SK-N-SH treated with all-trans-retinoic acid at 6 μM for 48 hours (cell line): ENCODE measurements at regions not wholly inside any gene's neighbourhood (a gene's known extent, or its start where the extent isn't known, plus 50 kb on each side); places are given as distances from the start of the nearest gene placed in this dataset.

Experiments used
- ATAC-seq: fragments of 200-7000 bp; cut with Tn5 transposase; 3 replicates; pipeline ENCODE4 v1.9.1; 2020; ENCODE audit warnings: mild to moderate bottlenecking, moderate library complexity
- ARNTL ChIP-seq: fragments of 450-650 bp; formaldehyde crosslinking; IDR thresholded peaks from 2 replicates; pipeline ENCODE4 v1.5.0; 2020; ENCODE audit warnings: low read depth, mild to moderate bottlenecking, moderate library complexity, borderline replicate concordance
- BACH2 ChIP-seq: fragments of 250-450 bp; sonication (Bioruptor Pico); IDR thresholded peaks from 2 replicates; pipeline ENCODE4 v1.9.0; 2021; ENCODE audit warnings: mild to moderate bottlenecking, borderline replicate concordance
- CSDC2 ChIP-seq: fragments of 250-450 bp; sonication (Bioruptor Pico); IDR thresholded peaks from 2 replicates; pipeline ENCODE4 v1.5.0; 2020; ENCODE audit warnings: mild to moderate bottlenecking, moderate library complexity
- ESRRG ChIP-seq: fragments of 250-450 bp; sonication (Bioruptor Pico); IDR thresholded peaks from 2 replicates; pipeline ENCODE4 v1.6.1; 2021; ENCODE audit warnings: mild to moderate bottlenecking
- GLIS3 ChIP-seq: fragments of 250-450 bp; sonication (Bioruptor Pico); IDR thresholded peaks from 2 replicates; pipeline ENCODE4 v1.5.0; 2020; ENCODE audit warnings: mild to moderate bottlenecking, moderate library complexity
- ISL1 ChIP-seq: fragments of 250-450 bp; sonication (Bioruptor Pico); IDR thresholded peaks from 2 replicates; pipeline ENCODE4 v2.1.2; 2022; ENCODE audit warnings: mild to moderate bottlenecking, moderate library complexity
- OSR1 ChIP-seq: fragments of 250-450 bp; sonication (Bioruptor Pico); IDR thresholded peaks from 2 replicates; pipeline ENCODE4 v1.8.0; 2022; ENCODE audit warnings: moderate library complexity, mild to moderate bottlenecking, inconsistent platforms
- PPARA ChIP-seq: fragments of 250-450 bp; sonication (Bioruptor Pico); IDR thresholded peaks from 2 replicates; pipeline ENCODE4 v1.5.0; 2020; ENCODE audit warnings: mild to moderate bottlenecking, borderline replicate concordance
- RARB ChIP-seq: fragments of 250-450 bp; sonication (Bioruptor Pico); IDR thresholded peaks from 2 replicates; pipeline ENCODE4 v1.8.0; 2021; ENCODE audit warnings: mild to moderate bottlenecking, moderate library complexity
- SNAI2 ChIP-seq: fragments of 250-450 bp; sonication (Bioruptor Pico); IDR thresholded peaks from 2 replicates; pipeline ENCODE4 v1.5.0; 2020; ENCODE audit warnings: mild to moderate bottlenecking, moderate library complexity
- TCF4 ChIP-seq: fragments of 250-450 bp; sonication (Bioruptor Pico); IDR thresholded peaks from 2 replicates; pipeline ENCODE4 v1.8.0; 2021; ENCODE audit warnings: mild to moderate bottlenecking, moderate library complexity, borderline replicate concordance
- TOX ChIP-seq: fragments of 250-450 bp; sonication (Bioruptor Pico); IDR thresholded peaks from 2 replicates; pipeline ENCODE4 v1.8.0; 2021; ENCODE audit warnings: mild to moderate bottlenecking, moderate library complexity, borderline replicate concordance
- ZC3H10 ChIP-seq: fragments of 250-450 bp; sonication (Bioruptor Pico); IDR thresholded peaks from 2 replicates; pipeline ENCODE4 v1.5.1; 2021; ENCODE audit warnings: mild to moderate bottlenecking, moderate library complexity
- ZFP3 ChIP-seq: fragments of 250-450 bp; sonication (Bioruptor Pico); IDR thresholded peaks from 2 replicates; pipeline ENCODE4 v1.5.0; 2020; ENCODE audit warnings: mild to moderate bottlenecking, moderate library complexity
- ZFP30 ChIP-seq: fragments of 450-650 bp; formaldehyde crosslinking; IDR thresholded peaks from 2 replicates; pipeline ENCODE4 v1.5.0; 2022; ENCODE audit warnings: mild to moderate bottlenecking, moderate library complexity
- ZNF565 ChIP-seq: fragments of 450-650 bp; formaldehyde crosslinking; conservative IDR thresholded peaks from 2 replicates; pipeline ENCODE4 v1.5.0; 2020; ENCODE audit warnings: low read depth, mild to moderate bottlenecking, moderate library complexity
- ZNF70 ChIP-seq: fragments of 450-650 bp; formaldehyde crosslinking; IDR thresholded peaks from 2 replicates; pipeline ENCODE4 v1.5.0; 2020; ENCODE audit warnings: mild to moderate bottlenecking, moderate library complexity
- ZNF8 ChIP-seq: fragments of 450-650 bp; formaldehyde crosslinking; IDR thresholded peaks from 2 replicates; pipeline ENCODE4 v1.5.0; 2020; ENCODE audit warnings: mild to moderate bottlenecking, moderate library complexity
- TF ChIP-seq, protein P1 (sequence below): fragments of 250-450 bp; sonication (Bioruptor Pico); IDR thresholded peaks from 2 replicates; pipeline ENCODE4 v1.5.1; 2020; ENCODE audit warnings: low read depth, mild to moderate bottlenecking, moderate library complexity
- TF ChIP-seq, protein P2 (sequence below): fragments of 250-450 bp; sonication (Bioruptor Pico); IDR thresholded peaks from 2 replicates; pipeline ENCODE4 v1.5.1; 2021; ENCODE audit warnings: mild to moderate bottlenecking, moderate library complexity
- TF ChIP-seq, protein P3 (sequence below): fragments of 250-450 bp; sonication (Bioruptor Pico); IDR thresholded peaks from 2 replicates; pipeline ENCODE4 v1.8.0; 2021; ENCODE audit warnings: low read depth, mild to moderate bottlenecking, moderate library complexity, borderline replicate concordance
- TF ChIP-seq, protein P4 (sequence below): fragments of 250-450 bp; sonication (Bioruptor Pico); IDR thresholded peaks from 2 replicates; pipeline ENCODE4 v1.5.0; 2020; ENCODE audit warnings: mild to moderate bottlenecking, moderate library complexity

DNA sequence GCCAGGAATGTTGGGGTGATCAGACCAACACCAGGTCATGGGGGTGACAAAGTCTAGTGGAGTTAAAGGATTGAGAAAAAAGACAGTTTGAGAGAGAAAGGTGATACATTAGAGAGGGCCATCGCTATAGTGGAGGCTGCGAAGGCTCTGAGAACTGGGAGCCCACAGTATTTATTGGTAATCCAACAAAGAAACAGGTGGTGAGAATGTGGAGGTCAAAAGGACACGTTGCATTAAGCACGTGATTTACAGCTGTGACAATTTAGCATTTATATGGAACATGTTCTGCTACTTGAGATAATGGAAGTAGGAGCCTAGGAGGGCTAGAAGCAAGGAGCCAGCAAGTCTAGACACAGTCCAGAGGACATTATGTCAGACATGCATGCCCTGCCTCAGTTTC lies 2086.5 kb upstream of the C9orf72 start:
- TF ChIP-seq, protein P1, sequence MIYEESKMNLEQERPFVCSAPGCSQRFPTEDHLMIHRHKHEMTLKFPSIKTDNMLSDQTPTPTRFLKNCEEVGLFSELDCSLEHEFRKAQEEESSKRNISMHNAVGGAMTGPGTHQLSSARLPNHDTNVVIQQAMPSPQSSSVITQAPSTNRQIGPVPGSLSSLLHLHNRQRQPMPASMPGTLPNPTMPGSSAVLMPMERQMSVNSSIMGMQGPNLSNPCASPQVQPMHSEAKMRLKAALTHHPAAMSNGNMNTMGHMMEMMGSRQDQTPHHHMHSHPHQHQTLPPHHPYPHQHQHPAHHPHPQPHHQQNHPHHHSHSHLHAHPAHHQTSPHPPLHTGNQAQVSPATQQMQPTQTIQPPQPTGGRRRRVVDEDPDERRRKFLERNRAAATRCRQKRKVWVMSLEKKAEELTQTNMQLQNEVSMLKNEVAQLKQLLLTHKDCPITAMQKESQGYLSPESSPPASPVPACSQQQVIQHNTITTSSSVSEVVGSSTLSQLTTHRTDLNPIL (CRISPR knock-in tag), result no peak
- TF ChIP-seq RARB (no peak), SNAI2 (CRISPR knock-in tag) (no peak), ZFP30 (CRISPR knock-in tag) (no peak), BACH2 (no peak), ZNF8 (CRISPR knock-in tag) (no peak), ZNF565 (CRISPR knock-in tag) (no peak), TCF4 (no peak), ZC3H10 (CRISPR knock-in tag) (no peak)
- TF ChIP-seq, protein P2, sequence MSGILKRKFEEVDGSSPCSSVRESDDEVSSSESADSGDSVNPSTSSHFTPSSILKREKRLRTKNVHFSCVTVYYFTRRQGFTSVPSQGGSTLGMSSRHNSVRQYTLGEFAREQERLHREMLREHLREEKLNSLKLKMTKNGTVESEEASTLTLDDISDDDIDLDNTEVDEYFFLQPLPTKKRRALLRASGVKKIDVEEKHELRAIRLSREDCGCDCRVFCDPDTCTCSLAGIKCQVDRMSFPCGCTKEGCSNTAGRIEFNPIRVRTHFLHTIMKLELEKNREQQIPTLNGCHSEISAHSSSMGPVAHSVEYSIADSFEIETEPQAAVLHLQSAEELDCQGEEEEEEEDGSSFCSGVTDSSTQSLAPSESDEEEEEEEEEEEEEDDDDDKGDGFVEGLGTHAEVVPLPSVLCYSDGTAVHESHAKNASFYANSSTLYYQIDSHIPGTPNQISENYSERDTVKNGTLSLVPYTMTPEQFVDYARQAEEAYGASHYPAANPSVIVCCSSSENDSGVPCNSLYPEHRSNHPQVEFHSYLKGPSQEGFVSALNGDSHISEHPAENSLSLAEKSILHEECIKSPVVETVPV (CRISPR knock-in tag), result no peak
- no peak for ATAC-seq

DNA sequence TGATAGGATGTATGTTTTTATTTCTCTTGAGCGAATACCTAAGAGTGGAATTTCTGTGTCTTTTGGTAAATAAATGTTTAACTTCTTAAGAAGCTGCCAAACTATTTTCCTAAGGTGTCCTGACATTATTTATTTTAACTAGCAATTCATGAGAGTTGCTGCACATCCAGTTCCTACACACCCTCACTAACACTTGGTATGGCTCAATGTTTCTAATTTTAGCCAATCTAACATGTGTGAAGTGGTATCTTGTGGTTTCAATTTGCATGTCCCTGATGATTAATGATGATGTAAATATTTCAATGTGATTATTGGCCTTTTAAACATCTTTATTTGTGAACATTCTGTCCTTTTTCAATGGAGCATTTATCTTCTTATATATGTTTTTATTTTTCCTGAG lies 2095.5 kb upstream of the C9orf72 start:
- TF ChIP-seq, protein P3, sequence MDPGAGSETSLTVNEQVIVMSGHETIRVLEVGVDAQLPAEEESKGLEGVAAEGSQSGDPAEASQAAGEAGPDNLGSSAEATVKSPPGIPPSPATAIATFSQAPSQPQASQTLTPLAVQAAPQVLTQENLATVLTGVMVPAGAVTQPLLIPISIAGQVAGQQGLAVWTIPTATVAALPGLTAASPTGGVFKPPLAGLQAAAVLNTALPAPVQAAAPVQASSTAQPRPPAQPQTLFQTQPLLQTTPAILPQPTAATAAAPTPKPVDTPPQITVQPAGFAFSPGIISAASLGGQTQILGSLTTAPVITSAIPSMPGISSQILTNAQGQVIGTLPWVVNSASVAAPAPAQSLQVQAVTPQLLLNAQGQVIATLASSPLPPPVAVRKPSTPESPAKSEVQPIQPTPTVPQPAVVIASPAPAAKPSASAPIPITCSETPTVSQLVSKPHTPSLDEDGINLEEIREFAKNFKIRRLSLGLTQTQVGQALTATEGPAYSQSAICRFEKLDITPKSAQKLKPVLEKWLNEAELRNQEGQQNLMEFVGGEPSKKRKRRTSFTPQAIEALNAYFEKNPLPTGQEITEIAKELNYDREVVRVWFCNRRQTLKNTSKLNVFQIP (CRISPR knock-in tag), result no peak
- TF ChIP-seq ARNTL (no peak), TCF4 (no peak), ZNF8 (CRISPR knock-in tag) (no peak), GLIS3 (CRISPR knock-in tag) (no peak), OSR1 (no peak), ISL1 (no peak), CSDC2 (no peak), TOX (no peak), ESRRG (CRISPR knock-in tag) (no peak), ZNF70 (CRISPR knock-in tag) (no peak), ZNF565 (CRISPR knock-in tag) (no peak)
- TF ChIP-seq, protein P1 (CRISPR knock-in tag), result no peak
- TF ChIP-seq, protein P2 (CRISPR knock-in tag), result no peak
- TF ChIP-seq, protein P4, sequence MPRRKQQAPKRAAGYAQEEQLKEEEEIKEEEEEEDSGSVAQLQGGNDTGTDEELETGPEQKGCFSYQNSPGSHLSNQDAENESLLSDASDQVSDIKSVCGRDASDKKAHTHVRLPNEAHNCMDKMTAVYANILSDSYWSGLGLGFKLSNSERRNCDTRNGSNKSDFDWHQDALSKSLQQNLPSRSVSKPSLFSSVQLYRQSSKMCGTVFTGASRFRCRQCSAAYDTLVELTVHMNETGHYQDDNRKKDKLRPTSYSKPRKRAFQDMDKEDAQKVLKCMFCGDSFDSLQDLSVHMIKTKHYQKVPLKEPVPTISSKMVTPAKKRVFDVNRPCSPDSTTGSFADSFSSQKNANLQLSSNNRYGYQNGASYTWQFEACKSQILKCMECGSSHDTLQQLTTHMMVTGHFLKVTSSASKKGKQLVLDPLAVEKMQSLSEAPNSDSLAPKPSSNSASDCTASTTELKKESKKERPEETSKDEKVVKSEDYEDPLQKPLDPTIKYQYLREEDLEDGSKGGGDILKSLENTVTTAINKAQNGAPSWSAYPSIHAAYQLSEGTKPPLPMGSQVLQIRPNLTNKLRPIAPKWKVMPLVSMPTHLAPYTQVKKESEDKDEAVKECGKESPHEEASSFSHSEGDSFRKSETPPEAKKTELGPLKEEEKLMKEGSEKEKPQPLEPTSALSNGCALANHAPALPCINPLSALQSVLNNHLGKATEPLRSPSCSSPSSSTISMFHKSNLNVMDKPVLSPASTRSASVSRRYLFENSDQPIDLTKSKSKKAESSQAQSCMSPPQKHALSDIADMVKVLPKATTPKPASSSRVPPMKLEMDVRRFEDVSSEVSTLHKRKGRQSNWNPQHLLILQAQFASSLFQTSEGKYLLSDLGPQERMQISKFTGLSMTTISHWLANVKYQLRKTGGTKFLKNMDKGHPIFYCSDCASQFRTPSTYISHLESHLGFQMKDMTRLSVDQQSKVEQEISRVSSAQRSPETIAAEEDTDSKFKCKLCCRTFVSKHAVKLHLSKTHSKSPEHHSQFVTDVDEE, result no peak
- no peak for ATAC-seq

DNA sequence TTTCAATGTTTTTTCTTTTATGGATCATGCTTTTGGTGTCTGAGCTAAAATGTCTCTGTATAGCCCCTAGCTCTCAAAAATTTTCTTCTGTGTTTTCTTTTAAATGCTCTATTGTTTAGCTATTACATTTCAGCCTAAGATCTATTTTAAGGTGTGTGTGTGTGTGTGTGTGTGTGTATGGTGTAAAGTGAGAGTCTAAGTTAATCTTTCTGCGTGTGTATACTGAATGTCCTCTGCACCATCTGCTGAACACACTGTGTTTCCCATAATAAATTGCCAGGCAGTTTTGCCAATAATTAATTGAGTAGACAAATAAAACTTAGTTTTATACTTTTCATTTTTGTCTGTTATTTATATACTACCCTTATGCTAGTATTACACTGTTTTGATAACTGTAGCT lies 2096.3 kb upstream of the C9orf72 start:
- TF ChIP-seq TOX (no peak), ZC3H10 (CRISPR knock-in tag) (no peak), SNAI2 (CRISPR knock-in tag) (no peak), ARNTL (no peak), GLIS3 (CRISPR knock-in tag) (no peak), TCF4 (no peak), ZFP3 (CRISPR knock-in tag) (no peak), RARB (no peak), OSR1 (no peak), ISL1 (no peak), PPARA (CRISPR knock-in tag) (no peak), ZNF70 (CRISPR knock-in tag) (no peak)
- TF ChIP-seq, protein P3 (CRISPR knock-in tag), result no peak
- TF ChIP-seq, protein P1 (CRISPR knock-in tag), result no peak
- no peak for ATAC-seq
